Astrocyte (in vitro differentiated cells and primary cell): ENCODE measurements at regions not wholly inside any gene's neighbourhood (a gene's known extent, or its start where the extent isn't known, plus 50 kb on each side); places are given as distances from the start of the nearest gene placed in this dataset.

Experiments
- DNase-seq: peaks from one replicate; pipeline ENCODE4 v3.0.0-alpha.2; 2010; ENCODE audit warnings: low read depth
- FAIRE-seq: peaks from 2 replicates; lab custom pipeline; 2011; peaks lifted over from hg19 to GRCh38; lab: Jason Lieb, UNC
- H2AFZ ChIP-seq: 2 replicates; pipeline ENCODE4 v1.6.0; 2012; ENCODE audit warnings: low read depth, low read length, inconsistent platforms
- H3K27ac ChIP-seq: 2 replicates; pipeline ENCODE4 v1.5.1; 2011; ENCODE audit warnings: low read depth, low read length, inconsistent platforms
- H3K27me3 ChIP-seq: 2 replicates; pipeline ENCODE4 v1.6.0; 2011; ENCODE audit warnings: low read length, inconsistent platforms; ENCODE audit not compliant: insufficient read depth
- H3K36me3 ChIP-seq: 2 replicates; pipeline ENCODE4 v1.5.1; 2011; ENCODE audit warnings: low read length, inconsistent platforms; ENCODE audit not compliant: insufficient read depth
- H3K4me1 ChIP-seq: 2 replicates; pipeline ENCODE4 v1.5.1; 2011; ENCODE audit warnings: low read length, inconsistent platforms; ENCODE audit not compliant: insufficient read depth
- H3K4me2 ChIP-seq: 2 replicates; pipeline ENCODE4 v1.6.0; 2012; ENCODE audit warnings: low read length, inconsistent platforms
- H3K4me3 ChIP-seq: 2 replicates; pipeline ENCODE4 v1.5.1; 2011; ENCODE audit warnings: low read depth, mild to moderate bottlenecking, low read length, inconsistent platforms; ENCODE audit not compliant: insufficient read depth
- H3K79me2 ChIP-seq: 2 replicates; pipeline ENCODE4 v1.6.0; 2012; ENCODE audit warnings: mild to moderate bottlenecking, low read length, inconsistent platforms; ENCODE audit not compliant: insufficient read depth
- H3K9ac ChIP-seq: 2 replicates; pipeline ENCODE4 v1.6.0; 2012; ENCODE audit warnings: mild to moderate bottlenecking, low read length, inconsistent platforms
- H3K9me3 ChIP-seq: 2 replicates; pipeline ENCODE4 v1.5.1; 2012; ENCODE audit warnings: low read depth, mild to moderate bottlenecking, low read length, inconsistent platforms; ENCODE audit not compliant: insufficient read depth
- H4K20me1 ChIP-seq: 2 replicates; pipeline ENCODE4 v1.6.0; 2012; ENCODE audit warnings: low read length, inconsistent platforms; ENCODE audit not compliant: insufficient read depth
- H3K27ac Mint-ChIP-seq: one replicate; pipeline ENCODE4 v1.8.0; 2021; ENCODE audit warnings: mild to moderate bottlenecking, mixed read lengths; ENCODE audit not compliant: unreplicated experiment
- H3K27me3 Mint-ChIP-seq: one replicate; pipeline ENCODE4 v1.8.0; 2021; ENCODE audit warnings: low read depth, mixed read lengths; ENCODE audit not compliant: unreplicated experiment
- H3K36me3 Mint-ChIP-seq: one replicate; pipeline ENCODE4 v1.8.0; 2021; ENCODE audit warnings: low read depth, mixed read lengths; ENCODE audit not compliant: unreplicated experiment
- H3K4me1 Mint-ChIP-seq: one replicate; pipeline ENCODE4 v1.8.0; 2021; ENCODE audit warnings: low read depth, mixed read lengths; ENCODE audit not compliant: unreplicated experiment
- H3K4me3 Mint-ChIP-seq: one replicate; pipeline ENCODE4 v1.8.0; 2021; ENCODE audit warnings: mild to moderate bottlenecking, moderate library complexity, mixed read lengths; ENCODE audit not compliant: unreplicated experiment
- H3K9me3 Mint-ChIP-seq: one replicate; pipeline ENCODE4 v1.8.0; 2021; ENCODE audit warnings: mild to moderate bottlenecking, mixed read lengths; ENCODE audit not compliant: unreplicated experiment
- EZH2 ChIP-seq: IDR thresholded peaks from 2 replicates; pipeline ENCODE4 v1.6.1; 2012; ENCODE audit warnings: mild to moderate bottlenecking, low read length, inconsistent platforms; ENCODE audit not compliant: insufficient read depth
- TF ChIP-seq, protein P1 (sequence below): IDR thresholded peaks from 2 replicates; pipeline ENCODE4 v1.5.1; 2011; ENCODE audit warnings: low read depth, mild to moderate bottlenecking, inconsistent platforms, low read length, moderate library complexity; ENCODE audit not compliant: insufficient read depth

DNA sequence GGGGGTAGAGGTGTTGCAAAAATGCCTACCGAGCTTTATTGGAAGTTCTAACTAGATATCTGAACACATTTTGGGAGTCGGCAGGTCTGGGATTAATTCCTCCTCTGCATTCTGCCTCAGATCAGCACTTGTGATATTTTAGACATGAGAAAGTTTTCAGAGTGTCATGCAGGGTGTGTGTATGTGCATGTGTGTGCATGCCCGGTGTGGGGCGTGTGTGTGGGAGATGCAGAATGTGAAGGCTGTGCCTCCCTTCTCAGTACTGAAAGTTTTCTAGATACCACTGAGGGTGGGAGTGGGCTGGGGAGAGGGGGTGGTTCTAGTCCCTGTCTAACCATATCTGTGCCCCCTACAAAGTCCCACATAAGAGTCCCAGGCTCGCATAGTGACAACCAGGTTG, 180.0 kb upstream of the NTM start:
- H3K9me3 Mint-ChIP-seq = peaks cover 3% of the 10 kb centered on the region
- H3K4me1 ChIP-seq = peaks cover under 1% of the 10 kb centered on the region
- FAIRE-seq = no peak
- no peak overlapping the region for H3K4me3 Mint-ChIP-seq
- no peak overlapping the region for H3K9ac ChIP-seq
- H2AFZ ChIP-seq = no peak overlapping the region
- no peak overlapping the region for H3K4me2 ChIP-seq
- H3K36me3 Mint-ChIP-seq = no peaks in the 10 kb centered on the region
- peaks cover 5% of the 10 kb centered on the region for H3K4me1 Mint-ChIP-seq
- H3K27ac ChIP-seq = no peak overlapping the region
- H3K4me3 ChIP-seq = no peak overlapping the region
- no peak overlapping the region for H3K27ac Mint-ChIP-seq
- no peaks in the 10 kb centered on the region for H4K20me1 ChIP-seq
- no peaks in the 10 kb centered on the region for H3K79me2 ChIP-seq
- H3K9me3 ChIP-seq = peaks cover under 1% of the 10 kb centered on the region
- no peak for DNase-seq
- peaks cover 26% of the 10 kb centered on the region for H3K27me3 ChIP-seq
- H3K36me3 ChIP-seq = no peaks in the 10 kb centered on the region
- no peak for TF ChIP-seq EZH2
- TF ChIP-seq, protein P1, sequence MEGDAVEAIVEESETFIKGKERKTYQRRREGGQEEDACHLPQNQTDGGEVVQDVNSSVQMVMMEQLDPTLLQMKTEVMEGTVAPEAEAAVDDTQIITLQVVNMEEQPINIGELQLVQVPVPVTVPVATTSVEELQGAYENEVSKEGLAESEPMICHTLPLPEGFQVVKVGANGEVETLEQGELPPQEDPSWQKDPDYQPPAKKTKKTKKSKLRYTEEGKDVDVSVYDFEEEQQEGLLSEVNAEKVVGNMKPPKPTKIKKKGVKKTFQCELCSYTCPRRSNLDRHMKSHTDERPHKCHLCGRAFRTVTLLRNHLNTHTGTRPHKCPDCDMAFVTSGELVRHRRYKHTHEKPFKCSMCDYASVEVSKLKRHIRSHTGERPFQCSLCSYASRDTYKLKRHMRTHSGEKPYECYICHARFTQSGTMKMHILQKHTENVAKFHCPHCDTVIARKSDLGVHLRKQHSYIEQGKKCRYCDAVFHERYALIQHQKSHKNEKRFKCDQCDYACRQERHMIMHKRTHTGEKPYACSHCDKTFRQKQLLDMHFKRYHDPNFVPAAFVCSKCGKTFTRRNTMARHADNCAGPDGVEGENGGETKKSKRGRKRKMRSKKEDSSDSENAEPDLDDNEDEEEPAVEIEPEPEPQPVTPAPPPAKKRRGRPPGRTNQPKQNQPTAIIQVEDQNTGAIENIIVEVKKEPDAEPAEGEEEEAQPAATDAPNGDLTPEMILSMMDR = no peak
- peaks cover 50% of the 10 kb centered on the region for H3K27me3 Mint-ChIP-seq

DNA sequence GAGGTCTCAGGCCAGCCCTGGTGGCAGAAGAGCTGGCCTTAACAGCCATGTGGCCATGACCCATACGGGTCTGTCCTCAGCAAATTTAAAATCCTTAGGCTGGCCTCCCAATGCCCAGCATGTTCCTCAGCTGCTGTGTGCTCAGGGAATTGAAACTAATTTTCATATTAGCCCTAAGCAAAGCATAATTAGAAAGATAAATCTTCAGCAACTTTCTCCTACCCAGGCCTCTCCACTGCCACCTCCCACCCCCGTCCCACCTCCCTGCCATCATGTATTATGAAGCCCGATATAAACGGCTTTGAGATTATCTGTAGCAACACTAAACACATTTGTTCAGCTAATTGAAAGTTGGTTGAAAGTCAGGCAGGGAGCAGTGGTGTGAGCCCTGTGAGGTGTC, 178.8 kb upstream of the NTM start:
- H3K9ac ChIP-seq = no peak overlapping the region
- H3K4me3 Mint-ChIP-seq = no peak overlapping the region
- no peaks in the 10 kb centered on the region for H3K36me3 Mint-ChIP-seq
- no peak overlapping the region for H3K27ac Mint-ChIP-seq
- peaks cover 3% of the 10 kb centered on the region for H3K9me3 Mint-ChIP-seq
- H2AFZ ChIP-seq = no peak overlapping the region
- no peak overlapping the region for H3K27ac ChIP-seq
- H4K20me1 ChIP-seq = no peaks in the 10 kb centered on the region
- no peak for FAIRE-seq
- H3K4me1 ChIP-seq = peaks cover 7% of the 10 kb centered on the region
- no peak for DNase-seq
- H3K4me2 ChIP-seq = no peak overlapping the region
- peaks cover 24% of the 10 kb centered on the region for H3K27me3 ChIP-seq
- H3K36me3 ChIP-seq = no peaks in the 10 kb centered on the region
- peaks cover 5% of the 10 kb centered on the region for H3K4me1 Mint-ChIP-seq
- no peaks in the 10 kb centered on the region for H3K79me2 ChIP-seq
- H3K4me3 ChIP-seq = no peak overlapping the region
- TF ChIP-seq, protein P1 = no peak
- TF ChIP-seq EZH2 = no peak
- no peaks in the 10 kb centered on the region for H3K9me3 ChIP-seq
- peaks cover 54% of the 10 kb centered on the region for H3K27me3 Mint-ChIP-seq

DNA sequence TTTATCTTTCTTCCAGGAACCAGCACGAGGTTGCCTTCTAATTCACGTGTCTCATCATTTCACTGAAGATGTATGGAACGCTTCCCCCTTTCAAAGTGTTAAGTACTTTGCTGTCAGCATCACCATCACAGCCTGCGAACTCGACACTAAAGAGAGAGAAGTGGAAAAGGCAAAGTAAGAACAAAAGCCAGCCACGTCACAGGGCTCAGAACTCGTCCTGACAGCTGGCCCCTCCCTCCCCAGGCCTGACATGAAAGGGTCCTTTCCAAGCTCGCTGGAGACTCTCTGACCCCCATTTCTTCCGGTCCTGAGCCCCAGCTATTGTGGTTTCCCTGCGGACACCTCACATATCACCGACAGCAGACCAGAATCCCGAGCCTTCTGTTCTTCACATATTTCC, 177.8 kb upstream of the NTM start:
- peaks cover 2% of the 10 kb centered on the region for H3K4me1 Mint-ChIP-seq
- Histone ChIP-seq H3K4me2 (no peak overlapping the region), H4K20me1 (no peaks in the 10 kb centered on the region), H3K27ac (no peak overlapping the region), H3K4me1 (peaks cover 7% of the 10 kb centered on the region), H3K79me2 (no peaks in the 10 kb centered on the region), H3K9ac (no peak overlapping the region), H3K9me3 (no peaks in the 10 kb centered on the region), H3K36me3 (no peaks in the 10 kb centered on the region), H3K27me3 (peaks cover 24% of the 10 kb centered on the region), H3K4me3 (no peak overlapping the region), H2AFZ (no peak overlapping the region)
- H3K36me3 Mint-ChIP-seq = no peaks in the 10 kb centered on the region
- DNase-seq = no peak
- H3K27me3 Mint-ChIP-seq = peaks cover 61% of the 10 kb centered on the region
- H3K27ac Mint-ChIP-seq = no peak overlapping the region
- FAIRE-seq = no peak
- H3K4me3 Mint-ChIP-seq = no peak overlapping the region
- no peak for TF ChIP-seq EZH2
- TF ChIP-seq, protein P1 = no peak
- H3K9me3 Mint-ChIP-seq = peaks cover 3% of the 10 kb centered on the region
